HG03064 (cell line): ENCODE measurements at regions not wholly inside any gene's neighbourhood (a gene's known extent, or its start where the extent isn't known, plus 50 kb on each side); places are given as distances from the start of the nearest gene placed in this dataset.
"Not testable (repeated sequence)": the region's sequence is repeated elsewhere in the genome, so short reads cannot be mapped to it uniquely, and the experiment has no call there.

Source experiments
- ATAC-seq: cut with Tn5 transposase; IDR thresholded peaks from one replicate; pipeline ENCODE4 v1.9.1; 2021; ENCODE audit warnings: low read depth; ENCODE audit not compliant: unreplicated experiment

DNA sequence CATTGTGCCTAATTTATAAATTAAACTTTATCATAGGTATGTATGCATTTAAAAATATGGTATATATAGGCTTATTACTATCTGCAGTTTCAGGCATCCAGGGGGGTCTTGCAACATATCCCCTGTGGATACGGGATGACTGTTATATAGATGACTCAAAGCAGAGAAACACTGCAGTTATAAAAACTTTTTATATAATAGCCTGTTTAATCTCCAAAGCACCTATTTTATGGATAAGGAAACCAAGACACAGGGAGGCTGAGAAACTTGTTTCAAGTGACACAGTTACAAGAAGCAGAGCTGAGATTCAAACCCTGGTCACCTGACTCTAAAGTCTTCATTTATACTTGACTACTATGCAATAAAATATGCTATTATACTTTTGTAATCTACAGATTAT lies 897.7 kb downstream of the KCNA4 start:
- ATAC-seq, result no peak

DNA sequence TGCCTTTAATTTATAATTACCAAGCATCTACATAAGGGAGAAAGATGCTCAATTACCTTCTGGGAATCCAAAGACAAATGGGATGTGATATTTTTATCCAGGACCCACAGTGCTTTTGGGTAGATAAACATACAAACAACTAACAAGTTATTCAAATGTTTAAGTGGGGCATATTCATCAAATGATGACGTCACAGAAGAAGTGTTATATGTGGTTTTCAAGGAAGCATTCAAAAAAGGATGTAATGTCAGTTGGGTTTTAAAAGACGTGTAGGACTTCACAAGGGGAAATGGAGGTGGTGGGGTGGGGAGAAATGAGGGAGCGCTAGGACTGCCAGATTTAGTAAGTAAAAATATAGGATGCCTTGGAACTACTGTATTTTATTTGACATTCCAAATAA lies 915.9 kb downstream of the KCNA4 start:
- no peak for ATAC-seq

DNA sequence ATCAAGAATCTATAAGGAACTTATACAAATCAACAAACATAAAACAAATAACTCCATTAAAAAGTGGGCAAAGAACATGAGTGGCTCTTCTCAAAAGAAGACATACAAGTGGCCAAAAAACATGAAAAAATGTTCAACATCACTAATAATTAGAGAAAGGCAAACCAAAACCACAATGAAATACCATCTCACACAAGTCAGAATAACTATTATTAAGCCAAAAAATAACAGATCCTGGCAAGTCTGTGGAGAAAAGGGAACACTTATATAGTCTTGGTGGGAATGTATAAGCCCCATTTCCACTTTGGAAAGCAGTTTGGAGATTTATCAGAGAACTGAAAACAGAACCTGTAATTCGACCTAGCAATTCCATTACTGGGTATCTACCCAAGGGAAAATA lies 921.0 kb downstream of the KCNA4 start:
- no peak for ATAC-seq

DNA sequence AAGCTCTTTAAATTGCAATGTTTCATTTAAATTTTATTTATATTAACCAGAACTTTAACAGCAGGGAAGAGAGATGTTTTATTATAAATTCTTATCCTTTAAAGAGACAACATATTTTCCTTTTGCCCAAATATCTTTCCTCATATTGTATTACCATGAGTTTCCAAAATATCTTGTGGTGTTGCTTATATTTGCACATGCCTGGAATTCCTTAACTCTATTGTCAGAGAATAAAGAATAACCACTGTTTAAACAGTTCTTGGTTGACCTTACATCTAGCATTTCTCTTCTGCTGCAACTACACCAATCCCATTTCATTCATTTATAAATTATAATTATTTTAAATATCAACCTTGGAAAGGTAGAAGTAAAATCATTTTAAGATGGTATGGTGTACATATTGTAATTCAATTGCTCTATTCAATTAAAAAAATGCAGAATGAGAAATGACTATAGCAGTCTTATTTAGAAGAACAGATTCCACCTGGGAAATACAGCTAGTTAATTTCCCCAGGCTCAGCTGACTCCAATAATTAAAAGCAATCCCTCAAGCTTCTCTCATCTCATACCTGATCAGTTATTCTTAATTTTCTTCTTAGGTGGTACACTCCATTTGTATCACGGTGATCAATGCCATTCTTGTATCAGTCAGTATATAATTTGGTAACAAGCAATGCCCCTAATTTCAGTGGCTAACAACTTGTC lies 923.3 kb downstream of the KCNA4 start:
- no peak for ATAC-seq

DNA sequence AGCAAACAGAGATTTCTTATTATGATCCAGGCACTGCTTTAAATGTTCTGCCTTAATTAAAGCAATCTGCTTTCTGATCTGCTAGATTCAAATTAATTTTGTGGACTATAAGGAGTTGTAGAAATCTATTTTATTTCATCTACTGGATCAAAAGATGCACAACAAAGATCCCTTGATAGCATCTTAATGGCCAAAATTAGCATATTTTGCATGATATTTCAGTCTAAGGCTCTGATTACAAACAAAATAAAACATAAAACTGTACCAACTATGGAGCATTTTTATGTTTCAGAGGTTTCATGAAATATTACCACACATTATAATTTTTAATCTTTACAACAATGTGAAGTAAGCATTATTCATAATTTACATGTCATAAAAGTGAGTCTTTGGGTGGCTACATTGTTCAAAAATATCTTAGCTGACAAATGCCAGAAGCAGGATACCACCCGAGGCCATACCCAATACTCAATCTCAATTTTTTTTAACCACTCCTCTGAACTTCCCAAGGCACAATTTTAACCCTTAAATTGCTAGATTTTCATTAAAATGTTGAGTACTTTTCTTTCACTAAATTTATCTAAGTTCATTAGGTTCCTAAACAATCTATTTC lies 929.5 kb downstream of the KCNA4 start:
- ATAC-seq, result no peak

DNA sequence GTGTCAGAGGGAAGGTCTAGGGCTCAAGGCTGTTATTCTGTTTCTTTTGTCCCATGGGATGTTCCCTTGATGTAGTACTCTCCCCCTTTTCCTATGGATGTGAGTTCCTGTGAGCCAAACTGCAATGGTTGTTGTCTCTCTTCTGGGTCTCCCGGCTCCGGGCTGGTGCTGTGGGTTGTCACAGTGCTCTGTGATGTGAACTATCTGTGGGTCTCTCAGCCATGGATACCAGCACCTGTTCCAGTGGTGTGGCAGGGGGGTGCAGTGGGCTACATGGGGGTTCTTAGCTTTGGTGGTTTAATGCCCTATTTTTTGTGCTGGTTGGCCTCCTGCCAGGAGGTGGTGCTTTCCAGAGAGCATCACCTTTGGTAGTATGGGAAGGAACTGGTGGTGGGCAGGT lies 941.1 kb downstream of the KCNA4 start:
- no peak for ATAC-seq

DNA sequence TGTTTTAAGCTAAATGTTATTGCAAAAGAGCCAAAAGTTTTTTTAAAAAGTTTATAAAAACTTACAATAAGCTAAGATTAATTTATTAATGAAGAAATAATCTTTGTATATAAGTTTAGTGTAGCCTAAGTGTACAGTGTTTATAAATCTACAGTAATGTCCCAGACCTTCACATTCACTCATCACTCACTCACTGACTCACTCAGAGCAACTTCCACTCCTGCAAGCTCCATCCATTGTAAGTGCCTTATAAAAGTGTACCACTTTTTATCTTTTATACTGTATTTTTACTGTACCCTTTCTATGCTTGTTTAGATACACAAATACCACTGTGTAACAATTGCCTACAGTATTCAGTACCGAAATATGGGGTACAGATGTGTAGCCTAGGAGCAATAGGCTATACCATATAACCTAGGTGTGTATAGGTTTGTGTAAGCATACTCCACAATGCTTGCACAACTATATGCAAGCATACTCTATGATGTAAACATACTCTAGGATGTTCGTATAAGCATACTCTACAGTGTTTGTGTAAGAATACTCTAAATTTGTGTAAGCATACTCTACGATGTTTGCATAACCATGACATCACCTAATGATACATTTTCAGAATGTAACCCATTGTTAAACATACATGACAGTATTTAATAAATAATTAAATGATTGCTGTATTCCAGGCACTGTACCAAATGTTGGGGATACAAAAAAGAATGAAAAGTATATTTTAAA lies 953.0 kb downstream of the KCNA4 start:
- ATAC-seq, result no peak

DNA sequence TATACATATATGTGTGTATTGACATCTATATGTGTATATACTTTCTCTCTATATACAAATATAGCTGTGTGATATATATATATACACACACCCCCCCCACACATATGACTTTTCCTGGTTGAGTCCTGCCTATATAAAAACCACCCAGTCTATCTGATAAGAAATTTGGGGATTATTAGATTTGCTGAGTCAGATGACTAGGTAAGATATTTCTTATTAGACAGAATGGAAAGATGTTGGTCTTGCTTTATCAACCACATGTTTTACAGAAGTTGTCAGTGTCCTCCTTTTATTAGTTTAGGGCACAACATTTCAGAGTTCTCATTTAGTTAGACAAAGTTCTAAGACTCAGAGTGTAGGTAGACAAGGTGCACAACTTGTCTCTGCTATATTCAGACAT lies 953.3 kb downstream of the METTL15 start:
- no peak for ATAC-seq

DNA sequence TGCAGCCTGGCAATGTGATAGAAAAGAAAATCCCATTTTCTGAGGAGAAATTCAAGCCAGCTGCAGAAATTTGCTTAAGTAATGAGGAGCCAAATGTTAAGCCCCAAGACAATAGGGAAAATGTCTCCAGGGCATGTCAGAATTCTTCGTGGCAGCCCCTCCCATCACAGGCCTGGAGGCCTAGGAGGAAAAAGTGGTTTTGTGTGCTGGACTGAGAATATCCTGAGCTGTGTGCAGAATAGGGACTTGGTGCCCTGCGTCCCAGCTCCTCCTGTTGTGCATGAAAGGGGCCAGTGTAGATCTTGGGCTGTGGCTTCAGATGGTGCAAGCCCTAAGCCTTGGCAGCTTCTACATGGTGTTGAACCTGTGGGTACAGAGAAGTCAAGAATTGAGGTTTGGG lies 948.3 kb downstream of the METTL15 start:
- ATAC-seq, result not testable (repeated sequence)

DNA sequence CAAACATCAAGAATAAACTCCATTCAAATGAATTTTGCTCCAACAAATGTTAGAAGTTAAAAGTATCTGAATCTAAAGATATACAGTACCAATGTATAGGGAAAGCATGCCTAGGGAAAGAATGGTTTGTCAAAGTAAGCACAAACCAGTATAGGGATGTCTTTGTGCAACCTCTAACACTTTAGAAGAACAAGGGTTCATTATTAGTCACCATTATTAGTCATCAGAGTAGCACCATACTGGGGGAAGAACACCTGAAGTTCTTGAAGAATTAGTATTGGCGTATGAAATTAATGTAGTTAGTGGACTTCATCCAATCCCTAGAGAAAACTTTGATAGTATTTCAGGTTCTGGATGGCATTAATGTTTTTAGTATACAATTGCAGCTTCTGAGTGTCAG lies 943.7 kb downstream of the METTL15 start:
- no peak for ATAC-seq

DNA sequence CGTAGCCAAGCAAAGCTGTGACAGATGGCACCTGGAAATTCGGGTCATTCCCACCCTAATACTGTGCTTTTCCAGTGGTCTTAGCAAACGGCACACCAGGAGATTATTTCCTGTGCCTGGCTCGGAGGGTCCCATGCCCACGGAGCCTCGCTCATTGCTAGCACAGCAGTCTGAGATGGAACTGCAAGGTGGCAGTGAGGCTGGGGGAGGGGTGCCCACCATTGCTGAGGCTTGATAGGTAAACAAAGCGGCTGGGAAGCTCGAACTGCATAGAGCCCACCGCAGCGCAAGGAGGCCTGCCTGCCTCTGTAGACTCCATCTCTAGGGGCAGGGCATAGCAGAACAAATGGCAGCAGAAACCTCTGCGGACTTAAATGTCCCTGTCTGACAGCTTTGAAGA lies 942.8 kb downstream of the METTL15 start:
- not testable (repeated sequence) for ATAC-seq

DNA sequence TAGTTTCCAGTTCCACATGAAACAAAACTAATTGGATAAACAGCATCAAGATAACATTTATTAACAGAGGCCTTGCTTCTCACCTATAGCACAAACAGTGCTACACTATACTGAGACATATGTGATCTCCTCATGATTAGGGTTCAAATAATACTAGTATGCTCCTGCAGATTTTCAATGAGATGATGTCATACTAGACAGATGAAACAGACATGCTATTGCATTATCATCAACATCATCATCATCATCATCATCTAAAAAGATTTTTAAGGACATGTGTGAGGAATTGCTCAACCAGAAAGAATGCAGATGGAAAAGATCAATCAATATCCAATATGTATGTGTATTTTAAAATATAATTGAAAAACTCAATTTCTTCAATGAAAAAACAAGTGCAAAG lies 932.3 kb downstream of the METTL15 start:
- ATAC-seq, result no peak

DNA sequence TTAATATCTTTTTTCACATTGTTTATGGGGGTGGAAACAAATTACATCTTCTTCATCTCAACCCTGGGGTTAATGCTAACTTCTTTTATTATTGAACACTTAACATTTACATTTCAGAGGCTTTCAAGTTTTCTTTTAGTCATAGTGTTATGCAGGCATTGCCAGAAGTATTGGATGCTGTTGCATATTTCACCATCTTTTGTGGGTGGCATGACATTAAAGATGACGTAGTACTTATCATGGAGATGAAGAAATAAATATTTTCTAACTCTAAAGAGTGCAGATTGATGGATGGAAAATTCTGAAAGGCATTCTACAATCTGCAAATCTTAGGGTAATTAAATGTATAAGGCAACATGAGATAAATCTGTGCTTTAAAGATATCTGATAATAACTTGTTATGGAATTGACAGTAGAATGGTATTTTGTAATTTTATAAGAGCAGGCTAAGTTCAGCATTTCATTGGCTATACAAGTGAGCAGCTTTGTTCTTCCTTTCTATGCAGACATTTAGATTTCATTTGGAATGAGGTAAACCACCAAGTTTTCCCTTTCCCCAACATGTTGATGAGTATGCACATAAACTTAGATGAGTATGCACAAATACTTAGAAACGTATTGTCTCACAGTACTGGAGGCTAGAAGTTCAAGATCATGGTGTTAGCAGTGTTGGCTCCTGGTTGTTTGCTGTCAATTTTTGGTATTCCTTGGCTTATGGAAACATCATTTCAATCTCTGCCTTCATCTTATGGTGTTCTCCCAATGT lies 924.4 kb downstream of the METTL15 start:
- no peak for ATAC-seq

DNA sequence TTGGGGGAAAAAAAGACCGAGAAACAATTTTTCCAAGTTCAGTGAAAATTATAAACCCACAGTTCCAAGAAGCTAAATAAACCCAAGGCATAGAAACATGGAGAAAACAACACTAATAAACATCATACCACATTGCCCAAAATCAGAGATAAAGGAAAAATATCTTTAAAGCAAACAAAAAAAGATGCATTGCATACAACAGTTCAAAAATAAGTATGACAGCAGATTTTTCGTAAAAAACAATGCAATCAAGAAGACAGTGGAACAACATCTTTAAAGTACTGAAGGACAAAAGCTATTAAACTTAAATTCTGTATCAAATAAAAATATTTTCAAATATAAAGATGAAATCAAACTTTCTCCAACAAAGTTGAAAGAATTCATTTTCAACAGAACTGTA lies 921.3 kb downstream of the METTL15 start:
- no peak for ATAC-seq

DNA sequence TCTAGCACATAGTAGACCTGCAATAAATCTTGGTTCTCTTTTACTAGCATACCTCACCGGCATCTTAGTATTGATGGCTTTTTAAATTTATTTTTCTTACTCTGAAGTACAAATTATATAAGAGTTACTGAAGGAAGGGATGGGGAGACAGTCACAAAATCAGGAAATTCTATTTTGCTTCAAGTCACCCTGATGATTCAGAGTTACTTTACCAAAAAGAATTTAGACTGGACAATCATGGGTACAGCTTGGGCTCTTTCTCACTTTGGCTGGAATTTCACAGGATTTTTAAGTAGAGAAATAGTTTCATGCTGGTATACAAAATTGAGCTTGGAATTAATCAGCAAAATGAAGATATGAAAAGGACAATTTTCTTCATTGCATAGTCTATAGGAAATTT lies 919.2 kb downstream of the METTL15 start:
- ATAC-seq, result no peak

DNA sequence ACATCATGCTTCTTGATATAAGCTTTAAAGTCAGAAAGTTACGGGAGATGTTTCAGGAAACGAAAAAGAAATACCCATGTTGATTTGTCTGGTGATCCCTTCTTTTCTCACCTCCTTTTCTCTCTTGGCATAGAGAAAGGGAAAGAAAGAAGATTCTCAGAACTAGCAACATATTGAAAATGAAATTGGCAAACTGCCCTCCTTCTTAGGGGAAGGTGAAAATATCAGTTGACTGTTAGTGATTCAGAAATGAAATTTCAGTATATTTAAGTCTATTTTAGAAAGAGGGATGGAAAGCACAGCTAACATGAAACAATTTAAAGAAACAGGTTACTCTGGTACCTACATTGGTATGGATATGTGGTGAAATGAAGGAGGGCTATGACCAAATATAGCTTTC lies 918.1 kb downstream of the METTL15 start:
- no peak for ATAC-seq

DNA sequence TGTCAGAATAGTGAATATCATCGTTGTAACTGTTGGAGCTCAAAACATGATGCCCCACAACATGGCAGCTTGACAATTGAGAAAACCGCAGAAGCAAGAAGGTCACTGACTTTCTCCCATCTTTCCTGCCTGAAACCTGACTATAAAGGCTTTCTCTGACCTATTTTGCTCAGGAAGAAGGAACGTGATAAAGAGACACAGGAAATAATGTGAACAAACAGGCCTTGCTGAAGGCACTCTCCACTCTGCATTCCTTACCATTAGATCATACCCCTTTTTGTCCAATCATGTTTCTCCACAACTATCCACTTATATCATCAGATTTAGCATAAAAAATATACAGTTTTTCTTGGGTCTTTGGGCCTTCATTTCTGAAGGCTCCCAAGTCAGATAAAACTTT lies 916.8 kb downstream of the METTL15 start:
- ATAC-seq, result no peak

DNA sequence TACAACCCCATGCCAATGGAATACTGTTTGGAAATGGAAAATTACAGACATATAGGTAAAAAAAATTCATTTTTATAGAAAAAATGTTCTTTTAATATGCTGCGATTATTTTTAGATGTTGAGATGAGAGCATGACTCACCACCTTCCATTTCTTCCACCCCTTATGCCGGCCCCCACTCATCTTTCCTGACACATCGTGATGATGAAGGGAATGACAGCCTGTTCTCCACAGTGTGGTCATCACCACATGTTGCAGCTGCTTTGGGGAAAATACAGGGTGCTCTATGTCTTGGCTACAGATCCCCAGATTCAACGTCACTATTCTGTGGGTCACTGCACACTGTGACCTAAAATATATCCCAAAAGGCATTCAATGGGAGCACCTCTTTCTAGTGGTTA lies 916.2 kb downstream of the METTL15 start:
- no peak for ATAC-seq

DNA sequence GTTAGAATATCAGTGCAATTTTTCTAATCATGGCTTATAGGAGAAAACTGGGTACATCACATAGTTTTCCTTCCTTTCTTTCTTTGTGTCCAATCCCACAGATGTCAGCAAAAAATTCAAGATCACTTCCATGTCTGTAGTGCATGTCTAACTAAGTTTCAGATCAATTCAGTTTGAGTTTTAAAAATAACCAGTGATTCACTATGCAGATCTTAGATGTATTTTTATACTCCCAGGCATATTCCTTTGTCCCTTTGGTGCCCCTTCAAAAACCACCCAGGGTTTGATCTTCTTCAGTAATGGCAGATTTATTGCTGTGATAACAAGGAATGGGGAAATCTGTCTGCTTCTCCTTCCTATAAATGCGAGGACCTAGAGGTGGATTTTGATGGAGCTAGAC lies 915.6 kb downstream of the METTL15 start:
- no peak for ATAC-seq

DNA sequence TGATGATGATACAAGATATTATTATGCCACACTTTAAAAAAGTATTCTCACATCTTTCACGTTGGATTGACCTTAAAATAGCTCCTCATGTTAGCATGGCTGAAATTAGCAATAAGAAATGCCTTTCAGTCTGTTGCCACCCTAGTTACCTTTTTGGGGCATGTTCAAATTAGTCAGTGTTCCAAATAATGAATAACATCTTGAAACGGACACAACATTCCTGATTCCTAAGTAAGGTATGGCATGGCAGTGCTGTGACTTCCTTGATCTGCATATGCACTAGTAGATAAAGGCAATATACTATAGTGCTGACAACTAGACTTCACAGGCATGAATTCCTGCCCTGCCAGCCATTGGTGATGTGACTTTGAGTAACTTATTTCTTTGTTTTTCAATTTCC lies 914.5 kb downstream of the METTL15 start:
- no peak for ATAC-seq

DNA sequence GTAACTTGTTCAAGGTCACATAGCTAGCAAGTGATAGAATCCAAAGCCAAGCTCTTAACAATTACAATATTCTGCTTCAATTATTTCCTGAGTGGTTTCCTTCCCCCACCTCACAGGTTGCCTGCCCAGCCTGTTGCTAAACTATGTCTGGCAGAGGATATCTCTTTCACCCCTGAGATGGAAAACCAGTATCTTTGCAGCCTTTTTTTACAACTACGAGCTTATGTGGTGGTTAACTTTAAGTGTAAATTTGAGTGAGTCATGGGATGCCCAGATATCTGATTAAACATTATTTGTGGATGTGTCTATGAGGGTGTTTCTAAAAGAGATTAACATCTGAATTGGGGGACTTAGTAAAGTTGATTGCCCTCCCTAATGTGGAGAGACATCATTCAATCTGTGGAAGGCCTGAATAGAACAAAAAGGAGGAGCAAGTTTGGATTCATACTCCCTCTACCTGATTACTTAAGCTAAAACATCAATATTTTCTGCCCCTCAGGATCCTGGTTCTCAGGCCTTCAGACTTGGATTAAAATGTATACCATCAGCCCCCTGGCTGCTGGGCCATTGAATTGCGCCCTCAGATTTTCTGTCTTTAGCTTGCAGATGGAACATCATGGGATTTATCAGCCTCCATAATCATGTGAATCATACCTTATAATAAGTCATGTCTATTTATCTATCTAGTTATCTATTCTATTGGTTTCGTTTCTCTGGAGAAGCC lies 911.9 kb downstream of the METTL15 start:
- ATAC-seq, result no peak
